ENCODE measurements at regions not wholly inside any gene's neighbourhood (a gene's known extent, or its start where the extent isn't known, plus 50 kb on each side); places are given as distances from the start of the nearest gene placed in this dataset.

- ATAC-seq (no peak), DNase-seq (no peak)
- in situ Hi-C loops (cut with MboI; ENCODE audit: low sequenced_read_pairs in 4 of 4), result no loop called here
- Histone ChIP-seq H3K4me3 (no peak overlapping the region), H3K36me3 (no peaks in the 10 kb centered on the region), H3K27ac (no peak overlapping the region), H3K9me3 (no peaks in the 10 kb centered on the region), H3K27me3 (no peaks in the 10 kb centered on the region), H3K4me1 (no peaks in the 10 kb centered on the region)
- no peak for TF ChIP-seq POLR2A (IDR thresholded peaks at IDR 0.05)
- no peak for TF ChIP-seq CTCF (IDR thresholded peaks at IDR 0.05 in 4 of 5, conservative IDR thresholded peaks at IDR 0.05 in 1 of 5)
- intact Hi-C loops (cut with DNase I; ENCODE audit: low total_unique reads), result no loop called here
These were observed 130.6 kb downstream of the TENT5A start for GRCh38 chr6:81621816-81622395.

GRCh38 chr6:81614292-81614691 is 138.2 kb downstream of the TENT5A start:
- no peaks in the 10 kb centered on the region for H3K9me3 ChIP-seq
- TF ChIP-seq POLR2A (IDR thresholded peaks at IDR 0.05) (no peak), CTCF (IDR thresholded peaks at IDR 0.05 in 4 of 5, conservative IDR thresholded peaks at IDR 0.05 in 1 of 5) (no peak)
- no peaks in the 10 kb centered on the region for H3K36me3 ChIP-seq
- no peak for DNase-seq
- in situ Hi-C loops (cut with MboI; ENCODE audit: low sequenced_read_pairs in 4 of 4) (no loop called here), intact Hi-C loops (cut with DNase I; ENCODE audit: low total_unique reads) (no loop called here)
- H3K4me1 ChIP-seq, result no peaks in the 10 kb centered on the region
- H3K4me3 ChIP-seq, result no peak overlapping the region
- no peaks in the 10 kb centered on the region for H3K27me3 ChIP-seq
- ATAC-seq, result no peak
- no peak overlapping the region for H3K27ac ChIP-seq

- Histone ChIP-seq H3K4me1 (no peaks in the 10 kb centered on the region), H3K4me3 (no peak overlapping the region), H3K27me3 (no peaks in the 10 kb centered on the region), H3K36me3 (no peaks in the 10 kb centered on the region), H3K27ac (no peak overlapping the region), H3K9me3 (no peaks in the 10 kb centered on the region)
- intact Hi-C loops (cut with DNase I; ENCODE audit: low total_unique reads) (no loop called here), in situ Hi-C loops (cut with MboI; ENCODE audit: low sequenced_read_pairs in 4 of 4) (no loop called here)
- TF ChIP-seq CTCF (IDR thresholded peaks at IDR 0.05 in 4 of 5, conservative IDR thresholded peaks at IDR 0.05 in 1 of 5) (no peak), POLR2A (IDR thresholded peaks at IDR 0.05) (no peak)
- peak in 1 of 2 donors; percentile 33 for ATAC-seq
- no peak for DNase-seq
These were observed 138.9 kb downstream of the TENT5A start for GRCh38 chr6:81613606-81614005.

- no peaks in the 10 kb centered on the region for H3K9me3 ChIP-seq
- no peaks in the 10 kb centered on the region for H3K36me3 ChIP-seq
- in situ Hi-C loops (cut with MboI; ENCODE audit: low sequenced_read_pairs in 4 of 4), result no loop called here
- TF ChIP-seq POLR2A (IDR thresholded peaks at IDR 0.05), result no peak
- TF ChIP-seq CTCF (IDR thresholded peaks at IDR 0.05 in 4 of 5, conservative IDR thresholded peaks at IDR 0.05 in 1 of 5), result no peak
- H3K27ac ChIP-seq, result no peak overlapping the region
- no peaks in the 10 kb centered on the region for H3K27me3 ChIP-seq
- intact Hi-C loops (cut with DNase I; ENCODE audit: low total_unique reads), result no loop called here
- DNase-seq, result no peak
- H3K4me1 ChIP-seq, result no peaks in the 10 kb centered on the region
- ATAC-seq, result no peak
- no peak overlapping the region for H3K4me3 ChIP-seq
These were observed 140.3 kb downstream of the TENT5A start for GRCh38 chr6:81612136-81612535.

DNA sequence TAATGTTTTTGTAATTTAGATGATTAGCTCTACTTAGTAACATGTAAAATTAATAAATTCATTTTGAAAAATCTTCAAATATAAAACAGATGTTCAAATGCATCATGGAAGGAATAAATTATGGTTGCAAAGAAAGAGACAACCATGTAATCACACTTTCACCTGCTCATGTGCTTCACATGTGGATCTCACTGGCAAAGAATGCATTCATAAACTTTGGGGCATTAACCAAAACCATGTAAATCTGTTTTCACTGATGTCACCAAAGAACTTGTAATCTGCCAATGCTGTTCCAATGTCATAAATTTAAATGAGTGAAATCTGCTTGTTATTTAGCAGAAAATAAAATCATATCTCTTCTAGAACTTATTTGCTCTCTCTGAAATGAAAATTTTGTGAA is 142.7 kb downstream of the TENT5A start:
- TF ChIP-seq CTCF (IDR thresholded peaks at IDR 0.05 in 4 of 5, conservative IDR thresholded peaks at IDR 0.05 in 1 of 5) (no peak), POLR2A (IDR thresholded peaks at IDR 0.05) (no peak)
- Histone ChIP-seq H3K27ac (no peak overlapping the region), H3K4me1 (no peaks in the 10 kb centered on the region), H3K4me3 (no peak overlapping the region), H3K36me3 (no peaks in the 10 kb centered on the region), H3K27me3 (no peaks in the 10 kb centered on the region), H3K9me3 (no peaks in the 10 kb centered on the region)
- ATAC-seq, result no peak
- in situ Hi-C loops (cut with MboI; ENCODE audit: low sequenced_read_pairs in 4 of 4), result no loop called here
- DNase-seq, result no peak
- intact Hi-C loops (cut with DNase I; ENCODE audit: low total_unique reads), result no loop called here

Data from gastrocnemius medialis (tissue), 4 donors.